PC-3 (cell line): ENCODE measurements at regions not wholly inside any gene's neighbourhood (a gene's known extent, or its start where the extent isn't known, plus 50 kb on each side); places are given as distances from the start of the nearest gene placed in this dataset.

Experiments used
- ATAC-seq: fragments of 200-7000 bp; cut with Tn5 transposase; 2 replicates; pipeline ENCODE4 v1.9.1; 2020; ENCODE audit warnings: mild to moderate bottlenecking, moderate library complexity
- BruUV-seq: library from RNA; stranded (reverse); fragments of 400-500 nt; replicated peaks from 2 replicates; lab custom pipeline; 2021; lab: Mats Ljungman, UMichigan
- CTCF ChIA-PET: fragments of 300-600 bp; sonication (Branson Sonifier 250); formaldehyde crosslinking; loops from one replicate; lab custom pipeline; 2022; ENCODE audit warnings: antibody characterized with exemption; lab: Charles Lee
- POLR2A ChIA-PET: fragments of 300-600 bp; sonication (Branson Sonifier 250); formaldehyde crosslinking; loops from one replicate; lab custom pipeline; 2022; ENCODE audit warnings: antibody characterized with exemption; ENCODE audit not compliant: unreplicated experiment; lab: Charles Lee
- DNase-seq: peaks from one replicate; pipeline ENCODE4 v3.0.0-alpha.2; 2015
- H2AFZ ChIP-seq: fragments of 300-600 bp; sonication (generic); 2 replicates; pipeline ENCODE4 v1.6.0; 2016; ENCODE audit warnings: antibody characterized with exemption, low read length
- H3F3A ChIP-seq: fragments of 300-600 bp; sonication (generic); one replicate; pipeline ENCODE4 v1.6.0; 2017; ENCODE audit warnings: antibody characterized with exemption, low read length, control low read depth, mild to moderate bottlenecking; ENCODE audit not compliant: unreplicated experiment
- H3K27ac ChIP-seq: fragments of 300-600 bp; sonication (generic); 2 replicates; pipeline ENCODE4 v1.5.1; 2016; ENCODE audit warnings: mild to moderate bottlenecking, low read length
- H3K27me3 ChIP-seq: fragments of 300-600 bp; sonication (generic); 2 replicates; pipeline ENCODE4 v1.6.1; 2016; ENCODE audit warnings: low read length, mixed read lengths
- H3K36me3 ChIP-seq: fragments of 300-600 bp; sonication (generic); 2 replicates; pipeline ENCODE4 v1.6.1; 2016; ENCODE audit warnings: low read depth, mixed run types, low read length, mixed read lengths
- H3K4me1 ChIP-seq: fragments of 300-600 bp; sonication (generic); 2 replicates; pipeline ENCODE4 v1.5.1; 2016; ENCODE audit warnings: low read length; ENCODE audit not compliant: insufficient read depth
- H3K4me2 ChIP-seq: fragments of 300-600 bp; sonication (generic); 2 replicates; pipeline ENCODE4 v1.6.0; 2016; ENCODE audit warnings: low read length
- H3K4me3 ChIP-seq: fragments of 300-600 bp; sonication (generic); 2 replicates; pipeline ENCODE4 v1.5.1; 2016; ENCODE audit warnings: mild to moderate bottlenecking, low read length, mixed read lengths
- H3K79me2 ChIP-seq: fragments of 300-600 bp; sonication (generic); 2 replicates; pipeline ENCODE4 v1.6.1; 2017; ENCODE audit warnings: low read length, mixed read lengths
- H3K9ac ChIP-seq: fragments of 300-600 bp; sonication (generic); 2 replicates; pipeline ENCODE4 v1.6.0; 2016; ENCODE audit warnings: mild to moderate bottlenecking, low read length
- H3K9me2 ChIP-seq: fragments of 300-600 bp; sonication (generic); replicated peaks from 2 replicates; pipeline ENCODE4 v1.6.1; 2016; ENCODE audit warnings: mixed run types, low read length, mixed read lengths
- H3K9me3 ChIP-seq: fragments of 300-600 bp; sonication (generic); 2 replicates; pipeline ENCODE4 v1.6.1; 2016; ENCODE audit warnings: low read length, mixed read lengths
- H4K20me1 ChIP-seq: fragments of 300-600 bp; sonication (generic); 2 replicates; pipeline ENCODE4 v1.6.1; 2016; ENCODE audit warnings: low read length, mixed read lengths
- EZH2 ChIP-seq: fragments of 300-600 bp; sonication (generic); IDR thresholded peaks from one replicate; pipeline ENCODE4 v1.6.1; 2017; ENCODE audit warnings: antibody characterized with exemption, mild to moderate bottlenecking, low read length; ENCODE audit not compliant: unreplicated experiment
- EZH2phosphoT487 ChIP-seq: fragments of 300-600 bp; sonication (generic); IDR thresholded peaks from 2 replicates; pipeline ENCODE4 v1.6.1; 2018; ENCODE audit warnings: mild to moderate bottlenecking, antibody characterized with exemption, low read length, borderline replicate concordance
- intact Hi-C: fragments of 100-400 bp; cut with micrococcal nuclease; formaldehyde crosslinking; loops from 2 replicates; pipeline ENCODE4 v1.9.0; 2023
- TF ChIP-seq, protein P1 (sequence below): fragments of 300-600 bp; sonication (generic); conservative IDR thresholded peaks from 2 replicates; pipeline ENCODE4 v1.5.1; 2017; ENCODE audit warnings: antibody characterized with exemption, low read depth, mild to moderate bottlenecking, low read length

DNA sequence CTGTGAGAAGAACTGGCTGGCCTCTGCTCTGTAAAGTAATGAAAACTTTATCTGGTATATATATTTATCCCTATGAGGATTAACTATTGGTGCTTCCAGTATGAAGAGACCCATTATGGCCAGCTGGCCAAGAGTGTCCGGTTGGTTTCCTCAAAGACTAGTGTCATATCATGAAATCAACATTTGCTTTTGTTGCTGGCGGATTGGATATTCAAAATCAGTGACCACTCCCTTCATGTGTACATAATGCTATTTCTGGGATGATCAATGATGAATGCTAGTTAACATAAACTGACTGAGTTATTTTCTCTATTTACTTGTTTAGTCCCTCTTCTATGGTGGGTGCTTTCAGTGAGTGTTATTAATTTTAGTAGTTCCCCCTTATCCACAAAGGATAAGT lies 60.8 kb upstream of the NUDT12 start:
- Histone ChIP-seq H3K9me2 (0 out of 2 replicates have a peak, but pooled peaks cover 4% of the 10 kb centered on the region), H3K9me3 (no peaks in the 10 kb centered on the region), H3K36me3 (no peaks in the 10 kb centered on the region), H4K20me1 (no peaks in the 10 kb centered on the region), H3F3A (no peaks in the 10 kb centered on the region), H3K4me2 (peak overlapping the region; percentile 53), H2AFZ (no peak overlapping the region), H3K4me3 (no peak overlapping the region), H3K9ac (no peak overlapping the region), H3K27me3 (no peaks in the 10 kb centered on the region), H3K27ac (peak overlapping the region; percentile 85), H3K4me1 (peaks cover 24% of the 10 kb centered on the region), H3K79me2 (no peaks in the 10 kb centered on the region)
- no peak for DNase-seq
- ATAC-seq, result no peak
- no TSS peak for BruUV-seq
- ChIA-PET CTCF (no interaction called here), POLR2A (no interaction called here)
- TF ChIP-seq EZH2phosphoT487 (no peak), EZH2 (no peak)
- TF ChIP-seq, protein P1, sequence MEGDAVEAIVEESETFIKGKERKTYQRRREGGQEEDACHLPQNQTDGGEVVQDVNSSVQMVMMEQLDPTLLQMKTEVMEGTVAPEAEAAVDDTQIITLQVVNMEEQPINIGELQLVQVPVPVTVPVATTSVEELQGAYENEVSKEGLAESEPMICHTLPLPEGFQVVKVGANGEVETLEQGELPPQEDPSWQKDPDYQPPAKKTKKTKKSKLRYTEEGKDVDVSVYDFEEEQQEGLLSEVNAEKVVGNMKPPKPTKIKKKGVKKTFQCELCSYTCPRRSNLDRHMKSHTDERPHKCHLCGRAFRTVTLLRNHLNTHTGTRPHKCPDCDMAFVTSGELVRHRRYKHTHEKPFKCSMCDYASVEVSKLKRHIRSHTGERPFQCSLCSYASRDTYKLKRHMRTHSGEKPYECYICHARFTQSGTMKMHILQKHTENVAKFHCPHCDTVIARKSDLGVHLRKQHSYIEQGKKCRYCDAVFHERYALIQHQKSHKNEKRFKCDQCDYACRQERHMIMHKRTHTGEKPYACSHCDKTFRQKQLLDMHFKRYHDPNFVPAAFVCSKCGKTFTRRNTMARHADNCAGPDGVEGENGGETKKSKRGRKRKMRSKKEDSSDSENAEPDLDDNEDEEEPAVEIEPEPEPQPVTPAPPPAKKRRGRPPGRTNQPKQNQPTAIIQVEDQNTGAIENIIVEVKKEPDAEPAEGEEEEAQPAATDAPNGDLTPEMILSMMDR, result no peak
- intact Hi-C loops, result no loop called here

DNA sequence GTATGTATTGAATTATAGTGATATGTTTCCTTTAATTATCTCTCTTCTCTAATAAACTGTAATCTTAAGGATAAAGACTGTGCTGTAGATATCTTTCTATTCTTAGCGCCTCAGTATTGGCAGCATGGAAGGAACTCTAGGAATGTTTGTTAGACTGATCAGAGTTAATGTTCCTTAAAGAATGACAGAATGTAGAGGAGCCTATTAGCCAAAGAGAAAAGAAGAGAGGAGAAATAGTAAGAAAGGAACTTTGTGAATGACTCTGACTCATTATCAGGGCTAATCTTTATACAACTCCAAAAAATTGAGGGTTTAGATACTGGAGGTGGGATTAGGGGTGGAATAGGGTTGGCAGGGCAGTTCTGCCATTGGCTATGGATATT lies 59.0 kb upstream of the NUDT12 start:
- CTCF ChIA-PET, result no interaction called here
- TF ChIP-seq, protein P1, result no peak
- TF ChIP-seq EZH2 (no peak), EZH2phosphoT487 (no peak)
- H3K27ac ChIP-seq, result no peak overlapping the region

DNA sequence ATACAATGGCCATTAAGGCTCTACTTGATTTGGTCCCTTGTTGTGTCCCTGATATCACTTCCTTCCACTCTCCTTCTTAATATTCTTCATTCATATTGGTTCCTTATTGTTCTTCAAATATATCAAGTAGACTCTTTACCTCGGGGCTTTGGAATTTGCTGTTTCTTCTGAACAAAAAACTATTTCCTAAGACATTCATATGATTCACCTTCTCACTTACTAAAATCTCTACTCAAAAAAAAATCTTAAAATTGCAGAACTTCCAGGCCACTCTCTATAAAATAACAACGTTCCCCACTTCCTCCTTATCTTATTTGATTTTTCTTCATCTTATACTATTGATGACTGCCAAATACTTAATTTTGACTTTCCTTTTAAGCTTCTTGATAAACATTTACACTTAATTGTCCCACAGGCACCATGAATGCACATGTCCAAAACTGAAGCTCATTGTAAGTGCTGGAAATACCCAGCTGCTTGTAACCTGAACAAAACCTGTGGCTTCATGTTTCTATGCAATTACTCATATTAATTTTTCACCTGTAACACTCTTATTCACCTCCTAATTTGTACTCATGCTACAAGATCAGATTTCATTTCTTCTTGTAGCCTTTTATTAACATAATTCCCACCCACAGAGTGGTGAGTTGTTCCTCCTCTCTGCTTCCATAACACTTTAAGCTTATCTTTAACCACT lies 58.4 kb upstream of the NUDT12 start:
- H3K36me3 ChIP-seq, result no peaks in the 10 kb centered on the region
- H3F3A ChIP-seq, result no peaks in the 10 kb centered on the region
- H3K4me2 ChIP-seq, result no peak overlapping the region
- no TSS peak for BruUV-seq
- intact Hi-C loops, result no loop called here
- H3K9me2 ChIP-seq, result 0 out of 2 replicates have a peak, but pooled peaks cover 4% of the 10 kb centered on the region
- H3K27ac ChIP-seq, result no peak overlapping the region
- TF ChIP-seq EZH2phosphoT487 (no peak), EZH2 (no peak)
- TF ChIP-seq, protein P1, result no peak
- ATAC-seq (no peak), DNase-seq (no peak)
- H4K20me1 ChIP-seq, result no peaks in the 10 kb centered on the region
- no peaks in the 10 kb centered on the region for H3K27me3 ChIP-seq
- CTCF ChIA-PET, result no interaction called here
- H2AFZ ChIP-seq, result no peak overlapping the region
- no peaks in the 10 kb centered on the region for H3K9me3 ChIP-seq
- H3K4me1 ChIP-seq, result peaks cover 28% of the 10 kb centered on the region
- POLR2A ChIA-PET, result no interaction called here
- H3K9ac ChIP-seq, result no peak overlapping the region
- no peak overlapping the region for H3K4me3 ChIP-seq
- H3K79me2 ChIP-seq, result no peaks in the 10 kb centered on the region

More for the DNA sequence above, 59.0 kb upstream of the NUDT12 start:
- 0 out of 2 replicates have a peak, but pooled peaks cover 4% of the 10 kb centered on the region for H3K9me2 ChIP-seq
- no peaks in the 10 kb centered on the region for H3K36me3 ChIP-seq
- no peaks in the 10 kb centered on the region for H4K20me1 ChIP-seq
- no peaks in the 10 kb centered on the region for H3F3A ChIP-seq
- no peaks in the 10 kb centered on the region for H3K9me3 ChIP-seq
- H3K27me3 ChIP-seq, result no peaks in the 10 kb centered on the region
- POLR2A ChIA-PET, result no interaction called here
- H3K4me3 ChIP-seq, result no peak overlapping the region
- H3K79me2 ChIP-seq, result no peaks in the 10 kb centered on the region
- ATAC-seq (no peak), DNase-seq (no peak)
- H3K9ac ChIP-seq, result no peak overlapping the region
- no peak overlapping the region for H2AFZ ChIP-seq
- intact Hi-C loops, result no loop called here
- H3K4me2 ChIP-seq, result no peak overlapping the region
- BruUV-seq, result no TSS peak
- H3K4me1 ChIP-seq, result peaks cover 28% of the 10 kb centered on the region
